ENCODE measurements at regions not wholly inside any gene's neighbourhood (a gene's known extent, or its start where the extent isn't known, plus 50 kb on each side); places are given as distances from the start of the nearest gene placed in this dataset.
A peak's percentile ranks its signal among the peaks of the same experiment; 100 is the strongest.

GRCh38 chr1:221925947-221926346, 184.1 kb upstream of the DUSP10 start:
- ATAC-seq (no peak), DNase-seq (no peak)
- Mint-ChIP-seq H3K27ac (no peak overlapping the region), H3K4me3 (no peak overlapping the region), H3K4me1 (no peaks in the 10 kb centered on the region), H3K27me3 (peaks cover 27% of the 10 kb centered on the region), H3K9me3 (peaks cover 6 to 14% of the 10 kb centered on the region in 2 donors)

DNA sequence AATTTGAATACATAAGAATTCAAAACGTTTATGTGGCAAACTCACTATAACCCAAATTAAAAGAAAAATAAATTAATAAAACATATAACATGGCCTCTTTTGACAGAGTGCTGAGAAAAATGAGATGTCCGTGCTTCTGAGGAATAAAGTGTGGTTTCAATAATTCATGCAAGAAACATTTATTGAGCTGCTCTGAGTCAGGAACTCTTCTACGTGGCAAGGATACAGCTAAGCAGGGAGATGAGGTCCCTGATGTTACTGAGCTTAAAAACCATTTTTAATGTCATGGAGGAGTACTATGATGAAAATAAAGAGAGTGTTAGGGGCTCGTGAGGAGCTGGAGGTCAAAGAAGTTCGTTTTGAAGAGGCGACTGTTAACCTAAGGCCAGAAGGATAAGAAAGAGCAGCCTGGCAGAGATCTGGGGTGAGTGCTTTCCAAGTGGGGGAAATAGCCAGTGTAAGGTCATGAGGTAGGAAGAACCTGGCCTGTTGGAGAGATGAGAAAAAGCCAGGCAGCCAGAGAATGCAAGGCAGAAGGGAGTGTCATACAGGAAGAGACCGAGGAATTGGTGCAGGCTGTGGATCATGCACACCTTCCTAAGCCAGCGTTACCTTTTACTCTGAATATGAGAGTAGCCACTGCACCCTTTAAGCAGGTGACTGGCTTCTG, 182.2 kb upstream of the DUSP10 start:
- no peaks in the 10 kb centered on the region for H3K4me1 Mint-ChIP-seq
- H3K27ac Mint-ChIP-seq = no peak overlapping the region
- no peak for ATAC-seq
- H3K27me3 Mint-ChIP-seq = peaks cover 15% of the 10 kb centered on the region
- no peak for DNase-seq
- H3K4me3 Mint-ChIP-seq = no peak overlapping the region
- peaks cover 0 to 3% of the 10 kb centered on the region in 2 donors for H3K9me3 Mint-ChIP-seq

GRCh38 chr1:221921936-221922335, 180.0 kb upstream of the DUSP10 start:
- Mint-ChIP-seq H3K27ac (no peak overlapping the region), H3K27me3 (peaks cover 7% of the 10 kb centered on the region), H3K4me1 (no peaks in the 10 kb centered on the region), H3K4me3 (no peak overlapping the region), H3K9me3 (no peaks in the 10 kb centered on the region)
- DNase-seq (no peak), ATAC-seq (no peak)

GRCh38 chr1:221919743-221920142, 177.9 kb upstream of the DUSP10 start:
- H3K4me3 Mint-ChIP-seq = no peak overlapping the region
- no peak for ATAC-seq
- no peak for DNase-seq
- no peaks in the 10 kb centered on the region for H3K27me3 Mint-ChIP-seq
- peaks cover 5% of the 10 kb centered on the region for H3K4me1 Mint-ChIP-seq
- no peak overlapping the region for H3K27ac Mint-ChIP-seq
- no peaks in the 10 kb centered on the region for H3K9me3 Mint-ChIP-seq

DNA sequence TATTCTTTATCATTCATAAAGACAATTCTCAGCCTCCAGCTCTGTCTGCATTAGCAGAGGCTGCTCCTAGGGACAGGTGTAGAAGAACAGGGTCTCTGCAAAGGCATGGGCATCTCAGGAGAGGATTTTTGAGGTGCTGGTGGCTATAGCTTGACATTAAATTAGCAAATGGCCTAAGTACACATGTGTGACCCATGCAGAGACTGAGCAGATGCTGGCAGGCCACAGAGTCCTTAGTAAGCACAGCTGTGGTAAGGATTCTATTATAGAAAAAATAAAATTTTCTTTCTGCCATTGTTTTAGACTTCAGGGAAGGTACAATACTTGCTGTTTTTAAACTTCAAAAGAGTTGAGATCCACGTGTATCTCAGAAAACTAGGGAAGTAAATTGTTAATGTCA, 177.5 kb upstream of the DUSP10 start:
- no peak for ATAC-seq
- Mint-ChIP-seq H3K27ac (peak overlapping the region in 1 of 2 donors; percentile 74), H3K27me3 (no peaks in the 10 kb centered on the region), H3K9me3 (no peaks in the 10 kb centered on the region), H3K4me1 (peaks cover 9% of the 10 kb centered on the region), H3K4me3 (no peak overlapping the region)
- no peak for DNase-seq

GRCh38 chr1:221916176-221916575, 174.3 kb upstream of the DUSP10 start:
- no peak overlapping the region for H3K4me3 Mint-ChIP-seq
- peak overlapping the region in 1 of 2 donors; percentile 30 for H3K27ac Mint-ChIP-seq
- H3K4me1 Mint-ChIP-seq = peaks cover 23% of the 10 kb centered on the region
- no peak for ATAC-seq
- no peak for DNase-seq
- H3K27me3 Mint-ChIP-seq = no peaks in the 10 kb centered on the region
- H3K9me3 Mint-ChIP-seq = no peaks in the 10 kb centered on the region

DNA sequence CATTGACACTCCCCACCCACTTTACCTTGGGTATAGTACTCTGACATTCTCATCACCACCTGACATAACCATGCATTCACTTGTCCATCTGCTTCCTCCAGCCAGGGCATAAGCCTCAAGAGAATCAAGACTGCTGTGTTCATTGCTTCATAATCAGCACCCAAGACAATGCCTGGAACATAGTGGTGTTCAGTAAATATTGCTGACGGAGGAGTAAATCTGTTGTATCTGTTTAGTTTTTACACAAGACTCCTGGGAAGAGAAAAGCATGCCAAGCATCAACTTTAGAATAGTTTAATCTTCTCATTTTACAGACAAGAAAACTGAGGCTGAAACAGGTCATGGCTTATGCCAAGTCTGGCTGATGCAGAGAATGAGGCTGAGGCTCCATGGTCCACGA, 173.9 kb upstream of the DUSP10 start:
- no peak overlapping the region for H3K27ac Mint-ChIP-seq
- no peaks in the 10 kb centered on the region for H3K27me3 Mint-ChIP-seq
- DNase-seq = no peak
- no peak for ATAC-seq
- no peaks in the 10 kb centered on the region for H3K9me3 Mint-ChIP-seq
- no peak overlapping the region for H3K4me3 Mint-ChIP-seq
- H3K4me1 Mint-ChIP-seq = peaks cover 26% of the 10 kb centered on the region

DNA sequence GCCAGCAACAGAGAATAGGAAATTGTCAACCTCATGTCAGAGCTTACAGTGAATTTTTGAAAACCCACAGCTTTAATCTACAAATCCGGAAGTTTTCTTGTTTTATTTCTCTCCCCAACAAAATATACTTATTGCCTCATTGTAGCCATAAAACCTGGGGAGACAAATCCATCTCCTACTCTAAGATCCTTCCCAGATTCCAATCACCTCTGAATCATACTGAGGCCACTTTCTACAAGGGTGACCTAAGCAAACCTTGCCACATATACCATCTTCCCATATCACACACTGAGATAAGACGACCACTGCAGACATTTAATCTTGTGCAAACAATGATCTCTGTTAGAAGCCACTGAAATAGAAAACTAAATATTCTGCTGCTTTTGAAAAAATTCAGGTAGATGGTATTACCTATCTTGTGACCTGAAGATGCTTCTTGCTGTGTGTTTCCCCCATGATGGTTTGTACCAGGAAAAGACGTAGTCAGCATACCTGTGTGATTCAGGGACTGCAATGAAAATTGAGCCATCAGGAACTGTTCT, 171.5 kb upstream of the DUSP10 start:
- DNase-seq = no peak
- H3K27me3 Mint-ChIP-seq = no peaks in the 10 kb centered on the region
- no peak overlapping the region for H3K4me3 Mint-ChIP-seq
- H3K27ac Mint-ChIP-seq = no peak overlapping the region
- H3K9me3 Mint-ChIP-seq = no peaks in the 10 kb centered on the region
- no peak for ATAC-seq
- H3K4me1 Mint-ChIP-seq = peaks cover 26% of the 10 kb centered on the region

GRCh38 chr1:221912230-221912629, 170.3 kb upstream of the DUSP10 start:
- no peaks in the 10 kb centered on the region for H3K9me3 Mint-ChIP-seq
- peaks cover 26% of the 10 kb centered on the region for H3K4me1 Mint-ChIP-seq
- peak; percentile 68 for ATAC-seq
- H3K4me3 Mint-ChIP-seq = no peak overlapping the region
- no peak for DNase-seq
- no peaks in the 10 kb centered on the region for H3K27me3 Mint-ChIP-seq
- no peak overlapping the region for H3K27ac Mint-ChIP-seq

GRCh38 chr1:221911714-221912113, 169.8 kb upstream of the DUSP10 start:
- Mint-ChIP-seq H3K27ac (no peak overlapping the region), H3K9me3 (no peaks in the 10 kb centered on the region), H3K27me3 (no peaks in the 10 kb centered on the region), H3K4me1 (peaks cover 26% of the 10 kb centered on the region), H3K4me3 (no peak overlapping the region)
- DNase-seq (no peak), ATAC-seq (no peak)

GRCh38 chr1:221910222-221910621, 168.3 kb upstream of the DUSP10 start:
- no peak for ATAC-seq
- no peaks in the 10 kb centered on the region for H3K9me3 Mint-ChIP-seq
- DNase-seq = no peak
- H3K27ac Mint-ChIP-seq = no peak overlapping the region
- H3K27me3 Mint-ChIP-seq = peaks cover 8% of the 10 kb centered on the region
- peaks cover 26% of the 10 kb centered on the region for H3K4me1 Mint-ChIP-seq
- H3K4me3 Mint-ChIP-seq = no peak overlapping the region

GRCh38 chr1:221908573-221908972, 166.7 kb upstream of the DUSP10 start:
- no peak for ATAC-seq
- H3K27me3 Mint-ChIP-seq = peaks cover 13% of the 10 kb centered on the region
- H3K4me3 Mint-ChIP-seq = no peak overlapping the region
- DNase-seq = no peak
- peaks cover 17% of the 10 kb centered on the region for H3K4me1 Mint-ChIP-seq
- no peak overlapping the region for H3K27ac Mint-ChIP-seq
- H3K9me3 Mint-ChIP-seq = no peaks in the 10 kb centered on the region

DNA sequence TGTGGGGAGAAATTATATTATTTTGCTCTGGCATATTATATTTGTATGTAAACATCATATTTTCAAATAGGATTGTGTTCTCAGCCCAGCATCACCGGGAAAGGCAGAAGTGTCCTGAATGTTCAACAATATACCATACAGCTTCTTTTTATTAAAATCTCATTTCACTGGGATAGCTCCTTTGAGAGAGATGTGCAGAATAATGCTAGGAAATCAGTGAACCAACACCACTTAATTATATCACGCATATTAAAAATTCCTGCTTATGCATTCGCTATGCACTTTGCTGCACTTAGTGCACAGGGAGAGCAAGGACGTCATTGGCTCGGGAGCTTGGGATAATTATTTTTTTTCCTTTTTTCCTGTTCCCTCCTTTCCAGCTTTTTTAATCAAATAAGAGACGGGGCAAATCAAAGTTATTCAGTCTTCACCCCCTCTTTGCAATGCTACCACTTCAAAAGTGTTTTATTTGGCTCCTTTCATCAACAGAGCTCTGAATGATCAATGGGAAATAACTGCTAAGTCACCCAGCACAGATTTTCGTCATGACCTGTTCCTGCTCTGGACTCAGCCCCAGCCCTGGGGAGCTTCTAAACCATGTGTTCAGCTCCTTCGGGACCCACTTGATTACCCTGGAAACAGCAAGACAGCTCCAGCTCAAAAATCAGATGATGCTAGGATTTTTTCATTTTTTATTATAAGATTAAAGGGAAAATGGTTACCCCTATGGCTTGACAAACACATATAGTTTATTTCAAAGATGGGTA, 165.5 kb upstream of the DUSP10 start:
- peaks cover 14% of the 10 kb centered on the region for H3K4me1 Mint-ChIP-seq
- no peak overlapping the region for H3K4me3 Mint-ChIP-seq

DNA sequence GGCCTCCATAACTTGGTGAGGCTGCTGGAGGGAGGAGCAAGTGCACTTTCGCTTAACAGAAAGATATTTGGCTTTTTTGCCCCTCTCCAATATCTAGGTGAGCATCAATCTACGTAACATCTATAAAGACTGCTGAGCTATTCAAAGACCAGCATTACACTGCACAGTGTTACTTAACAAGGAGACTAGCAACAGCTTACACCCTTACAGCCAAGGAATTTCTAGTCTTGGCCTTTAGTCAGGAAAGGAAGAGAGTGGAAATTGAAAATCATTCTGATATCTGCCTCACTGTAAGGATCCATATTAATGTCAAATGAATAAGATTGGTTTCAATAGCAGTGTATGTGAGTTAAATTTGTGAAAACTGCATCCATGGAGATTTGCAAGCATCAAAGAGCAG, 163.9 kb upstream of the DUSP10 start:
- peaks cover 13% of the 10 kb centered on the region for H3K27me3 Mint-ChIP-seq
- DNase-seq = no peak
- H3K27ac Mint-ChIP-seq = no peak overlapping the region
- H3K9me3 Mint-ChIP-seq = no peaks in the 10 kb centered on the region
- no peak overlapping the region for H3K4me3 Mint-ChIP-seq
- ATAC-seq = no peak
- H3K4me1 Mint-ChIP-seq = no peaks in the 10 kb centered on the region

More for the DNA sequence above, 165.5 kb upstream of the DUSP10 start:
- DNase-seq (no peak), ATAC-seq (no peak)
- Mint-ChIP-seq H3K27me3 (peaks cover 13% of the 10 kb centered on the region), H3K27ac (no peak overlapping the region), H3K9me3 (no peaks in the 10 kb centered on the region)

DNA sequence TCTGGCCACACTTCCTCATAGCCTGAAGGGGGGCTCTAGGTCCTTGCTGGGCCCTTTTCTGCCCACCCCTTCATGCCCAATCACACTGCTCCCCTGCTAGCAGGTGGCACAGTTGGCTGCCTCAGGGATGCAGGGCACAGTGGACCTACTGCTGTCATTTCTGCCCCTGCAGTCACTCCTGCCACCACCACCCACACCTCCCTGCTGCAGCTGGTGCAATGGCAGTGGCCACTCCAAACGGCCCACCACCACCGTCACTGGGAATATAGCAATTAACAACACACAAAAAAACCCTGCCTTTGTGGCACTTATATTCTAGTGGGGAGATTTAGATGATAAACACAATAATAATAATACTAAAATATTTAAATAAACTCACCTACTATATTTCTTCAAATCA, 162.4 kb upstream of the DUSP10 start:
- no peak overlapping the region for H3K27ac Mint-ChIP-seq
- DNase-seq (no peak), ATAC-seq (no peak)
- H3K9me3 Mint-ChIP-seq = no peaks in the 10 kb centered on the region
- H3K4me1 Mint-ChIP-seq = no peaks in the 10 kb centered on the region
- H3K4me3 Mint-ChIP-seq = no peak overlapping the region
- H3K27me3 Mint-ChIP-seq = peaks cover 13% of the 10 kb centered on the region

GRCh38 chr1:221903594-221903993, 161.7 kb upstream of the DUSP10 start:
- Mint-ChIP-seq H3K9me3 (no peaks in the 10 kb centered on the region), H3K4me3 (no peak overlapping the region), H3K4me1 (no peaks in the 10 kb centered on the region), H3K27me3 (peaks cover 13% of the 10 kb centered on the region), H3K27ac (no peak overlapping the region)
- ATAC-seq (peak; percentile 28), DNase-seq (no peak)
